ENCODE measurements at regions not wholly inside any gene's neighbourhood (a gene's known extent, or its start where the extent isn't known, plus 50 kb on each side); places are given as distances from the start of the nearest gene placed in this dataset.

DNA sequence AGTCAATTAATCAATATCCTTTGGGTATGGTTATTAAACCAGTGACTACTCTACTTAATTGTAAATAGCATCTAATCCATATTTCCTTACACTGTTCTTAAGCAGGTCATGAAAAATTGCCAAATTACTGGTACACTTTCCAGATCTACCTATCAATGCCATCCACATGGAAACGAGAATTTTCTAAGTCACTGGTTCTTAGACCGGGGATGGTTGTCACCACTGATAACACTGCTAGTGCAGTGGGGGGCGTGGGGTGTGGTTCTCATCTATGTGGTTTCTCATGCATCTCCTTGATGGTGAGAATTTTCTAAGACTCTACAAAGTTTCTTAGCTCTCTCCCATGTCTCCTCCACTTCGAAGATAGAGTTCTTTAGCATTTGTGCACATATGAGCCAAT, 63.7 kb upstream of the COG2 start:
- H2BK5ac ChIP-seq (ENCODE audit: low read depth, low read length, poor library complexity, severe bottlenecking) = no peak overlapping the region
- no peak overlapping the region for H2BK20ac ChIP-seq (ENCODE audit: low read depth, low read length)
- no peak overlapping the region for H3K23ac ChIP-seq (ENCODE audit: low read depth, low read length)
- ChIA-PET POLR2A (ENCODE audit: unreplicated experiment) (no interaction called here), CTCF (no interaction called here)
- no peaks in the 10 kb centered on the region for H3K4me1 ChIP-seq (ENCODE audit: control insufficient read depth, insufficient read depth, low read length)
- H3K14ac ChIP-seq (replicated peaks; ENCODE audit: low read depth, low read length) = no peak overlapping the region
- H4K91ac ChIP-seq (ENCODE audit: insufficient read depth, low read depth, low read length) = no peak overlapping the region
- DNase-seq = no peak
- in situ Hi-C loops (cut with MboI; ENCODE audit: low sequenced_read_pairs) = loop anchor here (25.0 kb wide), 1 partner anchor 541 kb away; no protein-coding TSS in a partner anchor
- H3K79me1 ChIP-seq (ENCODE audit: low read depth in 1 of 2, low read length in 2 of 2) = no peaks in the 10 kb centered on the region
- no peak for TF ChIP-seq MXI1 (IDR thresholded peaks at IDR 0.05; ENCODE audit: borderline replicate concordance, low read depth, low read length)
- TF ChIP-seq, protein P1, sequence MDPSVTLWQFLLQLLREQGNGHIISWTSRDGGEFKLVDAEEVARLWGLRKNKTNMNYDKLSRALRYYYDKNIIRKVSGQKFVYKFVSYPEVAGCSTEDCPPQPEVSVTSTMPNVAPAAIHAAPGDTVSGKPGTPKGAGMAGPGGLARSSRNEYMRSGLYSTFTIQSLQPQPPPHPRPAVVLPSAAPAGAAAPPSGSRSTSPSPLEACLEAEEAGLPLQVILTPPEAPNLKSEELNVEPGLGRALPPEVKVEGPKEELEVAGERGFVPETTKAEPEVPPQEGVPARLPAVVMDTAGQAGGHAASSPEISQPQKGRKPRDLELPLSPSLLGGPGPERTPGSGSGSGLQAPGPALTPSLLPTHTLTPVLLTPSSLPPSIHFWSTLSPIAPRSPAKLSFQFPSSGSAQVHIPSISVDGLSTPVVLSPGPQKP (IDR thresholded peaks at IDR 0.05; ENCODE audit: borderline replicate concordance, low read depth, low read length) = no peak
- TF ChIP-seq CEBPB (IDR thresholded peaks at IDR 0.05; ENCODE audit: low read depth, low read length) = no peak
- no peak for TF ChIP-seq NFE2L2 (IDR thresholded peaks at IDR 0.05; ENCODE audit: low read depth, low read length)
- TF ChIP-seq, protein P2, sequence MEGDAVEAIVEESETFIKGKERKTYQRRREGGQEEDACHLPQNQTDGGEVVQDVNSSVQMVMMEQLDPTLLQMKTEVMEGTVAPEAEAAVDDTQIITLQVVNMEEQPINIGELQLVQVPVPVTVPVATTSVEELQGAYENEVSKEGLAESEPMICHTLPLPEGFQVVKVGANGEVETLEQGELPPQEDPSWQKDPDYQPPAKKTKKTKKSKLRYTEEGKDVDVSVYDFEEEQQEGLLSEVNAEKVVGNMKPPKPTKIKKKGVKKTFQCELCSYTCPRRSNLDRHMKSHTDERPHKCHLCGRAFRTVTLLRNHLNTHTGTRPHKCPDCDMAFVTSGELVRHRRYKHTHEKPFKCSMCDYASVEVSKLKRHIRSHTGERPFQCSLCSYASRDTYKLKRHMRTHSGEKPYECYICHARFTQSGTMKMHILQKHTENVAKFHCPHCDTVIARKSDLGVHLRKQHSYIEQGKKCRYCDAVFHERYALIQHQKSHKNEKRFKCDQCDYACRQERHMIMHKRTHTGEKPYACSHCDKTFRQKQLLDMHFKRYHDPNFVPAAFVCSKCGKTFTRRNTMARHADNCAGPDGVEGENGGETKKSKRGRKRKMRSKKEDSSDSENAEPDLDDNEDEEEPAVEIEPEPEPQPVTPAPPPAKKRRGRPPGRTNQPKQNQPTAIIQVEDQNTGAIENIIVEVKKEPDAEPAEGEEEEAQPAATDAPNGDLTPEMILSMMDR (conservative IDR thresholded peaks at IDR 0.05; ENCODE audit: low read depth, low read length) = no peak
- no peak for TF ChIP-seq RFX5 (IDR thresholded peaks at IDR 0.05; ENCODE audit: low read depth, low read length)
- TF ChIP-seq, protein P3, sequence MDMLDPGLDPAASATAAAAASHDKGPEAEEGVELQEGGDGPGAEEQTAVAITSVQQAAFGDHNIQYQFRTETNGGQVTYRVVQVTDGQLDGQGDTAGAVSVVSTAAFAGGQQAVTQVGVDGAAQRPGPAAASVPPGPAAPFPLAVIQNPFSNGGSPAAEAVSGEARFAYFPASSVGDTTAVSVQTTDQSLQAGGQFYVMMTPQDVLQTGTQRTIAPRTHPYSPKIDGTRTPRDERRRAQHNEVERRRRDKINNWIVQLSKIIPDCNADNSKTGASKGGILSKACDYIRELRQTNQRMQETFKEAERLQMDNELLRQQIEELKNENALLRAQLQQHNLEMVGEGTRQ (IDR thresholded peaks at IDR 0.05; ENCODE audit: low read depth, low read length) = no peak
- no peak for TF ChIP-seq POLR2A (IDR thresholded peaks at IDR 0.05; ENCODE audit: low read depth, low read length)
- no peak for TF ChIP-seq MAFK (IDR thresholded peaks at IDR 0.05; ENCODE audit: low read depth, low read length)
- no peak for TF ChIP-seq RCOR1 (IDR thresholded peaks at IDR 0.05; ENCODE audit: insufficient replicate concordance, low read length)
- TF ChIP-seq BHLHE40 (IDR thresholded peaks at IDR 0.05; ENCODE audit: low read depth, low read length) = no peak
- no peak for TF ChIP-seq FOS (IDR thresholded peaks at IDR 0.05; ENCODE audit: low read depth, low read length)
- no peak for TF ChIP-seq RAD21 (IDR thresholded peaks at IDR 0.05; ENCODE audit: low read length)
- no peak for TF ChIP-seq MAZ (IDR thresholded peaks at IDR 0.05; ENCODE audit: borderline replicate concordance, low read depth, low read length)
- no peak overlapping the region for H3K4ac ChIP-seq (ENCODE audit: low read depth, low read length)
- no peaks in the 10 kb centered on the region for H3K27me3 ChIP-seq (ENCODE audit: control insufficient read depth, insufficient read depth, low read length)
- H3K9me1 ChIP-seq (ENCODE audit: insufficient read depth, low read length) = no peaks in the 10 kb centered on the region
- no peak overlapping the region for H3K4me2 ChIP-seq (ENCODE audit: low read depth, low read length)
- H2AK9ac ChIP-seq (replicated peaks; ENCODE audit: low read depth, low read length, poor library complexity) = no peak overlapping the region
- no peak overlapping the region for H3K27ac ChIP-seq (ENCODE audit: insufficient read depth, low read length)
- intact Hi-C loops (cut with micrococcal nuclease) = no loop called here
- no peaks in the 10 kb centered on the region for H3K9me3 ChIP-seq (ENCODE audit: control insufficient read depth, insufficient read depth, low read length)
- no CpG with 5 or more reads among the region's 4 CpGs for WGBS, 2 experiments (ENCODE audit: extremely low coverage in 2 of 2, insufficient read length in 1 of 2)
- no peaks in the 10 kb centered on the region for H4K20me1 ChIP-seq (ENCODE audit: insufficient read depth, low read length)
- H2BK15ac ChIP-seq (ENCODE audit: low read depth, low read length) = no peak overlapping the region
- H3K56ac ChIP-seq (ENCODE audit: extremely low read depth, insufficient read depth, low read length) = no peak overlapping the region
- H4K8ac ChIP-seq (ENCODE audit: low read depth in 2 of 2, low read length in 2 of 2) = no peak overlapping the region
- ATAC-seq (ENCODE audit: low read depth) = no peak
- H3K18ac ChIP-seq (ENCODE audit: low read depth, low read length) = no peak overlapping the region
- H3K4me3 ChIP-seq (ENCODE audit: insufficient read depth, low read depth, low read length) = no peak overlapping the region
- H2AK5ac ChIP-seq (ENCODE audit: low read depth, low read length) = no peak overlapping the region
- no peak overlapping the region for H2AFZ ChIP-seq (replicated peaks; ENCODE audit: low read length, poor library complexity)
- H4K5ac ChIP-seq (ENCODE audit: low read depth, low read length) = no peak overlapping the region
- H3K9ac ChIP-seq (ENCODE audit: low read depth, low read length) = no peak overlapping the region
- no peak overlapping the region for H2BK120ac ChIP-seq (ENCODE audit: low read depth, low read length)
- H3K36me3 ChIP-seq (ENCODE audit: control insufficient read depth, insufficient read depth, low read length) = no peaks in the 10 kb centered on the region
- no TSS peak for BruUV-seq (replicated peaks)
- dilution Hi-C loops (cut with HindIII; ENCODE audit: low sequenced_read_pairs, unreplicated experiment) = no loop called here
